GM12878 (cell line): ENCODE measurements at regions not wholly inside any gene's neighbourhood (a gene's known extent, or its start where the extent isn't known, plus 50 kb on each side); places are given as distances from the start of the nearest gene placed in this dataset.

Experiments used
- ATAC-seq: fragments of 200-7000 bp; cut with Tn5 transposase; 3 replicates; pipeline ENCODE4 v1.9.1; 2020; ENCODE audit warnings: mild to moderate bottlenecking, moderate library complexity
- BruUV-seq: library from RNA; stranded (reverse); fragments of 400-500 nt; replicated peaks from 2 replicates; lab custom pipeline; 2021; lab: Mats Ljungman, UMichigan
- CTCF ChIA-PET: fragments of 300-600 bp; sonication (Branson Sonifier 250); formaldehyde crosslinking; extraction: SDS; loops from one replicate; lab custom pipeline; 2021; ENCODE audit warnings: inconsistent platforms; lab: Yijun Ruan, JAX
- POLR2A ChIA-PET: fragments of 350-600 bp; formaldehyde crosslinking; extraction: SDS; loops from one replicate; lab custom pipeline; 2021; ENCODE audit warnings: inconsistent platforms; lab: Charles Lee
- RAD21 ChIA-PET: fragments of 300-600 bp; sonication (Branson Sonifier 250); formaldehyde crosslinking; loops from one replicate; lab custom pipeline; 2023; ENCODE audit warnings: antibody characterized with exemption; ENCODE audit not compliant: unreplicated experiment; lab: Charles Lee
- SMC1A ChIA-PET: fragments of 300-600 bp; sonication (Branson Sonifier 250); formaldehyde crosslinking; loops from one replicate; lab custom pipeline; 2023; ENCODE audit not compliant: unreplicated experiment, uncharacterized antibody; lab: Charles Lee
- DNase-seq: peaks from one replicate; pipeline ENCODE4 v3.0.0-alpha.2; 2011; ENCODE audit warnings: low read depth, low spot score
- FAIRE-seq: peaks from 3 replicates; lab custom pipeline; 2011; peaks lifted over from hg19 to GRCh38; lab: Jason Lieb, UNC
- H2AFZ ChIP-seq: 2 replicates; pipeline ENCODE4 v1.6.0; 2011; ENCODE audit warnings: low read depth, low read length, control low read depth; ENCODE audit not compliant: control insufficient read depth
- H3K27ac ChIP-seq: 2 replicates; pipeline ENCODE4 v1.5.1; 2011; ENCODE audit warnings: control low read depth; ENCODE audit not compliant: control insufficient read depth, insufficient read depth
- H3K27me3 ChIP-seq, 2 experiments: replicated peaks in 1 of 2; 2 replicates each; pipeline versions ENCODE4 v1.6.0 to v1.6.1; 2011; ENCODE audit warnings: low read length in 1 of 2; ENCODE audit not compliant: control insufficient read depth in 2 of 2, insufficient read depth in 2 of 2
- H3K36me3 ChIP-seq, 2 experiments: 2 replicates each; pipeline ENCODE4 v1.5.1; 2011; ENCODE audit warnings: low read length in 1 of 2; ENCODE audit not compliant: control insufficient read depth in 2 of 2, insufficient read depth in 2 of 2
- H3K4me1 ChIP-seq: 2 replicates; pipeline ENCODE4 v1.6.1; 2011; ENCODE audit warnings: mild to moderate bottlenecking, low read length, moderate library complexity, mixed read lengths; ENCODE audit not compliant: control insufficient read depth, insufficient read depth
- H3K4me2 ChIP-seq: 2 replicates; pipeline ENCODE4 v1.6.0; 2011; ENCODE audit warnings: control low read depth; ENCODE audit not compliant: control insufficient read depth, insufficient read depth
- H3K4me3 ChIP-seq: fragments of 200-600 bp; sonication (generic); 2 replicates; pipeline ENCODE4 v1.5.1; 2016
- H3K79me2 ChIP-seq: 2 replicates; pipeline ENCODE4 v1.6.0; 2011; ENCODE audit warnings: low read length; ENCODE audit not compliant: control insufficient read depth, insufficient read depth
- H3K9ac ChIP-seq: 2 replicates; pipeline ENCODE4 v1.8.0; 2011; ENCODE audit warnings: low read length, control low read depth, mixed read lengths; ENCODE audit not compliant: control insufficient read depth, insufficient read depth
- H3K9me3 ChIP-seq: replicated peaks from 3 replicates; pipeline ENCODE4 v1.5.1; 2011; ENCODE audit warnings: mild to moderate bottlenecking, low read length; ENCODE audit not compliant: control insufficient read depth, insufficient read depth
- H4K20me1 ChIP-seq: 2 replicates; pipeline ENCODE4 v1.6.0; 2011; ENCODE audit not compliant: control insufficient read depth, insufficient read depth
- FOS ChIP-seq: IDR thresholded peaks from 3 replicates; pipeline ENCODE4 v1.6.1; 2011; ENCODE audit warnings: borderline replicate concordance; ENCODE audit not compliant: insufficient read length; ENCODE audit errors: extremely low read depth
- MTA3 ChIP-seq: IDR thresholded peaks from 2 replicates; pipeline ENCODE4 v1.6.1; 2012; ENCODE audit warnings: low read length, inconsistent platforms, borderline replicate concordance
- SMARCA5 ChIP-seq: fragments of 450-650 bp; IDR thresholded peaks from 2 replicates; pipeline ENCODE4 v1.6.1; 2017; ENCODE audit warnings: mild to moderate bottlenecking
- SP1 ChIP-seq: IDR thresholded peaks from one replicate; pipeline ENCODE4 v1.6.1; 2011; ENCODE audit warnings: low read depth, low read length
- ZNF384 ChIP-seq: IDR thresholded peaks from 2 replicates; pipeline ENCODE4 v1.6.1; 2012; ENCODE audit warnings: low read depth, mild to moderate bottlenecking, low read length, improper control_type of control experiment, borderline replicate concordance
- WGBS: methylation state at CpG from one replicate; pipeline ENCODE4 v1.1.6; 2016; ENCODE audit warnings: low lambda C conversion rate; ENCODE audit not compliant: insufficient replicate concordance, insufficient coverage; ENCODE audit errors: missing lambda C conversion rate; 5-methylcytosine and 5-hydroxymethylcytosine counted together
- in situ Hi-C: fragments of 300-500 bp; cut with MboI; formaldehyde crosslinking; loops from 9 replicates; pipeline ENCODE4 v1.14.3; 2018; ENCODE audit warnings: mixed read lengths
- intact Hi-C: fragments of 100-400 bp; cut with micrococcal nuclease; formaldehyde crosslinking; loops from one replicate; pipeline ENCODE4 v1.14.2; 2022; ENCODE audit not compliant: unreplicated experiment
- TF ChIP-seq, protein P1 (sequence below): fragments of 450-650 bp; IDR thresholded peaks from 2 replicates; pipeline ENCODE4 v1.6.1; 2014; ENCODE audit warnings: mild to moderate bottlenecking
- TF ChIP-seq, protein P2 (sequence below): IDR thresholded peaks from 2 replicates; pipeline ENCODE4 v1.6.1; 2012; ENCODE audit warnings: low read length, inconsistent platforms

DNA sequence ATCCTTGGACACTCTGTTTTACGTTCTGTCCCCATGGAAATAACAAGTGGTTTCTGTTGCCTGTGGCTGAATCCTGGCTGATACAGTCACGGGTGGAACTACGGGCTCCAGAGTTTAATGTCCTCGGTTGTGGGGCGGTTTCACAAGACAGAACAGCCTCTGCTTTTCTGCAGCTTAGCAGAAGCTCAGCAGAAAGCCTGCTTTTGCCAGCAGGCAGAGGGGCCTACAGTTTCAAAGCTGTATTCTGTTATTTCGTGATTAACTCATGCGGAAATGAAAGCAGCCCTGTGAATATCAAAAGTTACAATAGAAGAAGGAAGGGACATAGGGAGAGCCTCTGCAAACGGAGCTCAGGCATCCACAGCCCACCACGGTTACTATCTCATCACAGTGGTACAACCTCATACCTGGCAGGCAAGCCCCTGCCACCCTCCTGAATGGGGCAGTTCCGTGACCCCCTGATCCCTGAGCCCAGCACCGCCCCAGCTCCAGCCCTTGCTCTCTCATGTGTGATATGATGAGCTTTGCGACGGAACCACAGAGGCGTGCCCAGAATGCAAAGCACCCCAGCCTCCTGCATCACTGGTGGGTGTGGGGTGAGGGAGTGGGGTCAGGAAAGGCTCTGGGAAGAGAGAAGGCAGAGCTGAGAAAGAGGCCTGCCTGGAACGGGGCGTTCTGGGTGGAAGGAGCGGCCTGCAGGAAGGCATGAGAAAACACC lies 360.6 kb downstream of the BRD1 start:
- no peak for ATAC-seq
- POLR2A ChIA-PET, result no interaction called here
- no peak overlapping the region for H2AFZ ChIP-seq
- SMC1A ChIA-PET, result no interaction called here
- no peaks in the 10 kb centered on the region for H3K79me2 ChIP-seq
- no peak overlapping the region for H3K9ac ChIP-seq
- H3K4me2 ChIP-seq, result no peak overlapping the region
- no peak overlapping the region for H3K27ac ChIP-seq
- intact Hi-C loops (no loop called here), in situ Hi-C loops (no loop called here)
- no peaks in the 10 kb centered on the region for H3K27me3 ChIP-seq
- no peak for FAIRE-seq
- CTCF ChIA-PET, result no interaction called here
- DNase-seq, result no peak
- H3K36me3 ChIP-seq, result no peaks in the 10 kb centered on the region
- no peak overlapping the region for H3K4me3 ChIP-seq
- no TSS peak for BruUV-seq
- no peak for TF ChIP-seq SMARCA5
- TF ChIP-seq, protein P1, sequence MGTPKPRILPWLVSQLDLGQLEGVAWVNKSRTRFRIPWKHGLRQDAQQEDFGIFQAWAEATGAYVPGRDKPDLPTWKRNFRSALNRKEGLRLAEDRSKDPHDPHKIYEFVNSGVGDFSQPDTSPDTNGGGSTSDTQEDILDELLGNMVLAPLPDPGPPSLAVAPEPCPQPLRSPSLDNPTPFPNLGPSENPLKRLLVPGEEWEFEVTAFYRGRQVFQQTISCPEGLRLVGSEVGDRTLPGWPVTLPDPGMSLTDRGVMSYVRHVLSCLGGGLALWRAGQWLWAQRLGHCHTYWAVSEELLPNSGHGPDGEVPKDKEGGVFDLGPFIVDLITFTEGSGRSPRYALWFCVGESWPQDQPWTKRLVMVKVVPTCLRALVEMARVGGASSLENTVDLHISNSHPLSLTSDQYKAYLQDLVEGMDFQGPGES, result no peak
- no peak for TF ChIP-seq MTA3
- TF ChIP-seq ZNF384, result no peak
- no peak for TF ChIP-seq SP1
- TF ChIP-seq FOS, result no peak
- TF ChIP-seq, all 136 proteins: peak for 0
- WGBS, result 54% methylated on average over 17 of the region's 17 CpGs
- H3K4me1 ChIP-seq, result no peaks in the 10 kb centered on the region
- RAD21 ChIA-PET, result no interaction called here
- H3K9me3 ChIP-seq, result no peaks in the 10 kb centered on the region; the same call in 2 of the 3 replicates
- no peaks in the 10 kb centered on the region for H4K20me1 ChIP-seq

DNA sequence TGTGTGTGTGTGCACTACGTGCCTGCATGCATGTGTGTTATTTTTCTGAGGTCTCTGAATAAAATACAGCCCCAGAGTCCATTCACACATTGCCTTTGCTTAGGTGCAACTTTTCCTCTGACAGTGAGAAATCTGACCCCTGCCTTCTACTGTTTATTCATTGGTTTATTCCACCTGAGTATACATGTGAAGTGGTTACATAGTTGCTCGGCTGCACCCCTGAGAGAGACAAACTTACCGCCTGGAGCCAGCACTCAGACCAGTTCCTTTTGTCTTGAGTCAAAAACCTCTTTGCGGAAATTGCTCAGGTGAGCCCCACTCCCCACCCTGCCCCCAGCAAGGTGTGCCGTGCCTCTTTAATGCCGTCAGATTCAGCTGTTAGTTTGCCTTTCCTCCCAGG lies 363.6 kb downstream of the BRD1 start:
- RAD21 ChIA-PET, result no interaction called here

More for the DNA sequence above, 363.6 kb downstream of the BRD1 start:
- Histone ChIP-seq H3K27ac (no peak overlapping the region), H3K27me3 (no peaks in the 10 kb centered on the region), H3K9ac (no peak overlapping the region), H2AFZ (no peak overlapping the region), H4K20me1 (no peaks in the 10 kb centered on the region), H3K4me3 (no peak overlapping the region), H3K9me3 (no peaks in the 10 kb centered on the region; the same call in 2 of the 3 replicates), H3K4me1 (no peaks in the 10 kb centered on the region), H3K4me2 (no peak overlapping the region), H3K36me3 (no peaks in the 10 kb centered on the region), H3K79me2 (no peaks in the 10 kb centered on the region)
- WGBS, result 70% methylated on average over 6 of the region's 6 CpGs
- no TSS peak for BruUV-seq
- ATAC-seq (no peak), FAIRE-seq (no peak), DNase-seq (no peak)
- intact Hi-C loops (no loop called here), in situ Hi-C loops (no loop called here)
- ChIA-PET POLR2A (no interaction called here), CTCF (no interaction called here), SMC1A (no interaction called here)
- TF ChIP-seq, protein P2, sequence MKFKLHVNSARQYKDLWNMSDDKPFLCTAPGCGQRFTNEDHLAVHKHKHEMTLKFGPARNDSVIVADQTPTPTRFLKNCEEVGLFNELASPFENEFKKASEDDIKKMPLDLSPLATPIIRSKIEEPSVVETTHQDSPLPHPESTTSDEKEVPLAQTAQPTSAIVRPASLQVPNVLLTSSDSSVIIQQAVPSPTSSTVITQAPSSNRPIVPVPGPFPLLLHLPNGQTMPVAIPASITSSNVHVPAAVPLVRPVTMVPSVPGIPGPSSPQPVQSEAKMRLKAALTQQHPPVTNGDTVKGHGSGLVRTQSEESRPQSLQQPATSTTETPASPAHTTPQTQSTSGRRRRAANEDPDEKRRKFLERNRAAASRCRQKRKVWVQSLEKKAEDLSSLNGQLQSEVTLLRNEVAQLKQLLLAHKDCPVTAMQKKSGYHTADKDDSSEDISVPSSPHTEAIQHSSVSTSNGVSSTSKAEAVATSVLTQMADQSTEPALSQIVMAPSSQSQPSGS, result no peak
